Fibroblast of lung (primary cell): ENCODE measurements at regions not wholly inside any gene's neighbourhood (a gene's known extent, or its start where the extent isn't known, plus 50 kb on each side); places are given as distances from the start of the nearest gene placed in this dataset.

Experiments used
- EZH2 ChIP-seq: IDR thresholded peaks from 2 replicates; pipeline ENCODE4 v1.5.1; 2012; ENCODE audit warnings: low read length, control low read depth, mild to moderate bottlenecking; ENCODE audit errors: missing control alignments
- TF ChIP-seq, protein P1 (sequence below), 2 donors: IDR thresholded peaks in 1 of 2; conservative IDR thresholded peaks in 1 of 2; 1 replicate in 1 of 2; 2 replicates in 1 of 2; pipeline ENCODE4 v1.5.1; 2011 to 2012; ENCODE audit warnings: low read length in 2 of 2, control low read depth in 1 of 2, inconsistent platforms in 1 of 2, low read depth in 1 of 2, mild to moderate bottlenecking in 1 of 2

DNA sequence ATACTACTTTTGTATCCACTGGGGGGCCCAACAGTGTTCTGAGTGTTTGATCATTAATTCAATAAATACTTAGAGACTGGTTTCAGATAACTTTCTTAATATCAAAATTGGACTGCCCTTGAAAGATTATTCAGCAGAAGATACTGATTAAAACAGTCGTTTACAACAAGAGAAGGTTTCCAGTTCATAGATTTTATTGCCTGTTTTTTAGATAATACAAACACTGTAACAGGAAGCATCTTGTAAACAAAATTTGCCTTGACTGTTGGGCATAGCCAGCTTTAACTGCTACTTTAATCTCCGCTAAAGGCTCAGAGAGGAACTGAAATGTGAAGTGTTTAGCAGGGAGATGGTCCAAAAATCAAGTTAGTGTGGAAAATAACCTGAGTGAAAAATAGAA, 1168.7 kb upstream of the NUDT12 start:
- TF ChIP-seq EZH2 = no peak
- TF ChIP-seq, protein P1, sequence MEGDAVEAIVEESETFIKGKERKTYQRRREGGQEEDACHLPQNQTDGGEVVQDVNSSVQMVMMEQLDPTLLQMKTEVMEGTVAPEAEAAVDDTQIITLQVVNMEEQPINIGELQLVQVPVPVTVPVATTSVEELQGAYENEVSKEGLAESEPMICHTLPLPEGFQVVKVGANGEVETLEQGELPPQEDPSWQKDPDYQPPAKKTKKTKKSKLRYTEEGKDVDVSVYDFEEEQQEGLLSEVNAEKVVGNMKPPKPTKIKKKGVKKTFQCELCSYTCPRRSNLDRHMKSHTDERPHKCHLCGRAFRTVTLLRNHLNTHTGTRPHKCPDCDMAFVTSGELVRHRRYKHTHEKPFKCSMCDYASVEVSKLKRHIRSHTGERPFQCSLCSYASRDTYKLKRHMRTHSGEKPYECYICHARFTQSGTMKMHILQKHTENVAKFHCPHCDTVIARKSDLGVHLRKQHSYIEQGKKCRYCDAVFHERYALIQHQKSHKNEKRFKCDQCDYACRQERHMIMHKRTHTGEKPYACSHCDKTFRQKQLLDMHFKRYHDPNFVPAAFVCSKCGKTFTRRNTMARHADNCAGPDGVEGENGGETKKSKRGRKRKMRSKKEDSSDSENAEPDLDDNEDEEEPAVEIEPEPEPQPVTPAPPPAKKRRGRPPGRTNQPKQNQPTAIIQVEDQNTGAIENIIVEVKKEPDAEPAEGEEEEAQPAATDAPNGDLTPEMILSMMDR (conservative IDR thresholded peaks at IDR 0.05 in 1 of 2, IDR thresholded peaks at IDR 0.05 in 1 of 2; ENCODE audit: low read depth in 1 of 2, low read length in 2 of 2) = no peak
